GM18858 (cell line): ENCODE measurements at regions not wholly inside any gene's neighbourhood (a gene's known extent, or its start where the extent isn't known, plus 50 kb on each side); places are given as distances from the start of the nearest gene placed in this dataset.
"Not testable (repeated sequence)": the region's sequence is repeated elsewhere in the genome, so short reads cannot be mapped to it uniquely, and the experiment has no call there.

Experiments used
- ATAC-seq: cut with Tn5 transposase; IDR thresholded peaks from one replicate; pipeline ENCODE4 v1.9.1; 2021; ENCODE audit not compliant: unreplicated experiment

DNA sequence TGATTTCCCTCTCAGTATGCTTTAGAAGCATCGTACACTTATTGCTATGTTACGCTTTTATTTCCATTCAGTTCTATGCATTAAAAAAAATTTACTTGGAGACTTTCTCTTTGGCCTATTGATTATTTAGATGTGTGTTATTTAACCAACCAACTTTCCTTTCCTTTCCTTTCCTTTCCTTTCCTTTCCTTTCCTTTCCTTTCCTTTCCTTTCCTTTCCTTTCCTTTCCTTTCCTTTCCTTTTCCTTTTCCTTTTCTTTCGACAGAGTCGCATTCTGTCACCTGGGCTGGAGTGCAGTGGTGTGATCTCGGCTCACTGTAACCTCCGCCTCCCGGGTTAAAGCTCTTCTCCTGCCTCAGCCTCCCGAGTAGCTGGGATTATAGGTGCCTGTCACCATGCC is 502.7 kb upstream of the LARGE1 start:
- ATAC-seq: not testable (repeated sequence)

DNA sequence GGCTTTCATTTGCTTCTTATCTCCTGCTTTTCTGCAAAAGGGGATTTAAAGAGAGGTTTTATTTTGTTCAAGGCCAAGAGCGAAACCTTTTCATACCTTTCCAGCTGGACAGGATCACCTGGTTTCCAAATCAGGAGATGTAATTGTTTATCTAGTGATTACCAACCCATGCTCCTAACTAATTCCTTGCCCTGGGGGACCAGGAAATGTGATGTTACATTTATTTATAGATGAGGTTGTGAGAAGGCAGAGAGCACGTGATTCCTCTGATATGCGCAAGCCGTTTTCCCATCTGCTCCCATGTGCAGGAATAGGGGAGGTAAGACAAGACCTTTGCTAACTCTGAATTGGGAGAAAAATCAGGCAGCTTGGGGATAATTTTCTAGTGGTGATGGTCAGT is 507.2 kb upstream of the LARGE1 start:
- ATAC-seq: no peak

DNA sequence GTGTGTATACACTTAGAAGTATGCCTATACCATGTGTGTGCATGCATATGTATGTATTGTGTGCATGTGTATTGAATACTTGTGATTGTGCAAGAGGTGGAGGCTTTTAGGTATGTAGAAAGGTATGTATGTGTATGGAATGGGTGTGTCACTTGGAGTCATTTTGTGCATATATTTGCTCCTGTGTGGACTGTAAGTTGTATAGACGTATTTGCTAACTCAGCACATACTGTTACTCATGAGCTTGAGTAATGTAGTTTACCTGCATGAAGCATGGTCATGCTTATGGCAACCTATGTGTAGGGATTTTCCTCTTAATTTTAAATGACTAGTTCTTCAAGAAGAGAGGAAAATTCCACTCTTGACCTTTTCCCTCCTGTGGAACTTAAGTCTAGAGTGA is 507.6 kb upstream of the LARGE1 start:
- no peak for ATAC-seq

DNA sequence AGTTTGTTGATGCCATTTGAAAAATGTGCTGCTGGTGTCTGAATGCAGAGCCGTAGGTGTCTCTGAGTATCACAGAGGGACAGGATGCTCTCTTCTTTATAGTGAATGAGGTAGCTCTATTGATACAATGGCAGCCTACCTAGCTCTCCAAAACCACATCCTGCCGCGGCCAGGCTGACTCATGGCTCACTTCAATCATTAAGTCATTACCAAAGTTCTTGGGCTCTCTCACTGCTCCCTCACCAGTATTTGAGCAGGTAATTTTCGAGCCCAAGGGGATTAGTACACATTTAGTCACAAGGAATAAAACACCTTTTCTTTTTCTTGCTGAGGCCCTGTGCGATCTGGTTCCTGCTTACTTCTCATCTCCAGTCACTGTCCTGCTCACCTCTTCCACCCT is 509.0 kb upstream of the LARGE1 start:
- no peak for ATAC-seq

DNA sequence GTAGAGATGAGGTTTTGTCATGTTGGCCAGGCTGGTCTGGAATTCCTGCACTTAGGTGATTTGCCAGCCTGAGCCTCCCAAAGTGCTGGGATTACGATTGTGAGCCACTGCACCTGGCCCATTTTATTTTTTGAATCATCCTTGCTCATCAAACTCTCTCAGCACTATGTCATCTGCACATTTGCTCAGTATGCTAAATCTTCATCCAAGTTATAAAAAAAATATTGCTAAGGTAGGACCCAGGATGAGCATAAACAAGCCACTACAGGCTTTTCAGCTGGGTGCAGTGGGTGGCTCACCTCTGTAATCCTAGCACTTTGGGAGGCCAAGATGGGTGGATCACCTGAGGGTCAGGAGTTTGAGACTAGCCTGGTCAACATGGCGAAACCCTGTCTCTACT is 510.1 kb upstream of the LARGE1 start:
- no peak for ATAC-seq

DNA sequence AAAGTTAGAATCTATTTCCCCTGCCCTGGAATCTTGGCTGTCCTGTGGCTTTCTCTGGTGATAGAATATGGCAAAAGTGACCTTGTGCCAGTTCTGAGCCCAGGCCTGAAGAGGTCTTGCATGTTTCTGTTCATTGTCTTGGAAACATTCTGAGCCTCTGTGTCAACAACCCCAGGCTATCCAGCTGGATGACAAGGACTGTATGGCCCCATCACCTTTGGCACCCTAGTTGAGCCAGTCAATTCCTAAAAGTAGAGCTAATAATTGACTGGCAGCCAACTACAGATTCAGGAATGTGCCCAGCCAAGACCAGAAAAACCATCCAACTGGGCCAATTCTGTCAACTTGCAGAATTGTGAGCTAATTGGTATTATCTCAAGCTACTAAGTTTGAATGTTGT is 514.1 kb upstream of the LARGE1 start:
- ATAC-seq: no peak

DNA sequence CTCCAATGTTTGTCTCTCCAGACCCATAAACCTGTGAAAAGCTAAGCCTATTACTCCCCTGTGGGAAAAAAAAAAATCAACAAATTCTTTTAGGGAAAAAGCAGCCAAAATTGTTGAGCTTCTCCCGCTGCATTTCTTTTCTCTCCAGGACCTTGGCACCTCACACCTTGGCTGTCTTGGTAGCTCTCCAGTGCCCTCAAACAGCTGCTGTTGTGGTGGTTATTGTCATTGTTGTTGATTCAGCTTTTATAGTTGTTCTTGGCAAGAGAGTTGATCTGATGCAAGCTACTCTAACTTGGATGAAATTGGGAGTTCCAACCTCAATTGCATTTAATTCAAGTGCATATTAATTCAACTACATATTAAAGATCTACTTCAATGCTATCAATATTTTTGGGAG is 516.9 kb upstream of the LARGE1 start:
- ATAC-seq: no peak

DNA sequence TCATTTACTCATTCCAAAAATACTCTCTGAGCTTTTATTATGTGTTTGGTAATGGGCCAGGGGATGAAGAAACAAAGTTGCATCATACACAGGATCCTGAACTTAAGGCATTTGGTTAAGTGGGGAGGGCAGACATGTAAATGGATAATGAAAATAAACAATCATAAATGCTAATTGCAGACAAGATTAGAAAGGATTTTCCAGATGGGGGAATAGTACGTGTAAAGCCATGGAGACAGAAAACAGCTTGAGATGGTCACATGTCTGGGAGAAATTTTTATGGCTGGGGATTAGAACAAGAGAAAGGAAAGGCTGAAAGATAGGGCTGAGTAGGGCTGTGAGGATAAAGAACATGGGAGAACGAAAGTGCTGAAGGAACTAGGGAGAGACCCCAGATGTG is 534.3 kb upstream of the LARGE1 start:
- ATAC-seq: no peak

DNA sequence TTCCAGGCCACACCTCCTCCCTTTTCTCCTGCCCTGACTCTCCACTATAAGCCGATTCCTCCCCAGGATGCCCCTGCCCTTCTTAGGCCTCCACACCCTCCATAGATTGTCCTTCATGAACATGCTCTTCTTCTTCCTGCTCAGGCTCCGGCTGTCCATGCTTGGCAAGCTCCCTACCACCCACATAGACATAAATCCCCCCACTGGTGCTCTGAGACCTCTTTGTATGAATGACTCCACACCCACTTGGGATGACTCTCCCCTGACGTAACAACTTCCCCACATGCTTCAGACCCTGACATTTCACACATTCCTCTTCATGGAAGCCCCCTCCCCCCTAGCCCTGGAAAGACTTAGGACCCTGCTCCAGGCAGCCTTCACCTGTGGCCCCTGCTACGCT is 542.5 kb upstream of the LARGE1 start:
- ATAC-seq: no peak

DNA sequence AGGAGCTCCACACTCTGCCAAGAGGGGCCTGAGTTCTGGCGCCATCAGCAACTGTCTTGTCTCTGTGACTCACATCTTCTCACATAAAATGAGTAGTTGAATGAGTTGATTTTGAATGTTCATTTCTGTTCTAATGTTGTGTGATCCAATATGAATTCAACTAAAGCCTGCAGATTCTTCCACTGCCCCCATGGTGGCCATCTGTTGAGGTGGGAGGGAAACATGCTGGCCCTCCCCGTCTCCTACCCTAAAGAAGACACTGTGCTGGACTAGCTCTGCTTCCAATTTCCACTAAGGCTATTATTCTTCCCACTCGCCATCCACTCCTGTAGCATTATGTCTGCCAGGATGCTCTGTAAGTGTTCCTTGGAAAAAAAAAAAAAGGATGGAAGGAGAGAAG is 555.6 kb upstream of the LARGE1 start:
- no peak for ATAC-seq

DNA sequence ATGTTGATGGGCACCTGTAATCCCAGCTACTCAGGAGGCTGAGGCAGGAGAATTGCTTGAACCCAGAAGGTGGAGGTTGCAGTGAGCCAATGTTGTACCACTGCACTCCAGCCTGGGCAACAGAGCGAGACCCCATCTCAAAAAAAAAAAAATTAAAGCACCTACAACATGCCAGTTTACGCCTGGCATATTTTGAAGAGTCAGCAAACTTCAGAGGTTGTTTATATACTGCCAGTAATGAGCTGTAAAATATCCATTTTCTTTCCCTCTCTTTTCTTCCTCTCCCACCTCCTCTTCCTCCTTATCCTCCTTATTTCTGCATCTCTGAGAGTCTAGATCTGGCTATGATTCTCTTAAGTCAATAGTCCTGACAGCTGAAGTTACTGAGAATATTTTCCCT is 556.5 kb upstream of the LARGE1 start:
- no peak for ATAC-seq

DNA sequence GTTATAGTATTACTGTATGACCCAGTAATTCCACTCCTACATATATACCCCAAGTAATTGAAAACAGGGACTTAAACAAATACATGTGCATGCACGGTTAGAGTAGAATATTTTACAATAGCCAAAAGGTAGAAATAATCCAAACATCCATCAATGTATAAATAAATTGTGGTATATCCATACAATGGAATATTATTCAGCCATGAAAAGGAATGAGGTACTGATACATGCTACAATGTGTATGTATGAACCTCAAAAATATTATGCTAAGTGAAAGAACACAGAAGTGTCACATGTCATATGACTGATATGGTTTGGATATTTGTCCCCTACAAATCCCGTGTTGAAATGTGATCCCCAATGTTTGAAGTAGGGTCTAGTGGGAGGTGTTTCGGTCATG is 560.8 kb upstream of the LARGE1 start:
- ATAC-seq: no peak

DNA sequence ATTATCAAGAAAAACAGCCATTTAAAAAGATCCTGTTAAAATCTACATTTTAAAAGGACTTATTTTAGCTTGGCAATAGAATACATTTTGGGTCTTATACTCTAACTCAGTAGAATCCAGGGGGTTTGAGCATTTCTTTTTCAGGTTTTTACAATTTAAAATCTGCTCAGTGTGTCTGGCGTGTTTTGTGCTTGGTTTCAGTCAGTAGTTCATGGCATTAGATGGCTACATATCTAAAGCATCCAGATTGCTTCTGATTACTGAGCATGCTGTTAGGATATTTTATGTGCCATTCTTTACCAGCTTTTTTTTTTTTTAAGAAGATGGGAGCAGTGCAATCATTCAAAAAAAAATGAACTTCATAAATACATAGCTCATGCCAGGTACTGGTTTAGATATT is 566.1 kb upstream of the LARGE1 start:
- no peak for ATAC-seq

DNA sequence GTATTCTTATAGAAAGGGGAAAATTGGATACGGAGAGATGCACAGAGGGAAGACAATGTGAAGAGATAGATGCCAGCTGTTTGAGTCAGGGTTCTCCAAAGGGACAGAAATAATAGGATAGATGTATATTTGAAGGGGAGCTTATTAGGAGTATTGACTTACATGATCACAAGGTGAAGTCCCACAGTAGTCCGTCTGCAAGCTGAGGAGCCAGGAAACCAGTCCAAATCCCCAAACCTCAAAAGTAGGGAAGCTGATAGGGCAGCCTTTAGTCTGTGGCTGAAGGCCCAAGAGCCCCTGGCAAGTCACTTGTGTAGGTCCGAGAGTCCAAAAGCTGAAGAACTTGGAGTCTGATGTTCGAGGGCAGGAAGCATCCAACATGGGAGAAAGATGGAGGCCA is 569.6 kb upstream of the LARGE1 start:
- no peak for ATAC-seq

DNA sequence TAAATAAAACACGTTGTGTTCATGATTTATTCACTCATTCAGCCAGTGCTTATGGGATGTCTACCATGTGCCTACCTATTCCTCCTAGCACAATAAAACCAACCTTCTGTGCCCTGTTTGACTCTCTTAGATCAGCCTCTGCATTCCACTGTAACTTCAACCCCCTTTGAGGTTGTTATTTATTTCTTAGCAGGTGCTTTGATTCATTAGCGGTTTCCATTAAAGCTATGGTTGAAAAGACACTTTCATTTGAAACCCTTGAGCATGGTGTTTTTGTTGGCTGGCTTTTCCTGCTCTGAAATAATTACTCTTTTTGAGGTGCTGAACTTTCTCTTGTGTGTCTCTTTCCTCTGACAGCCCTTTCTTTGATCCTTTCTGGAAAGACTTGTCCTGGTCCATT is 570.6 kb upstream of the LARGE1 start:
- ATAC-seq: no peak

DNA sequence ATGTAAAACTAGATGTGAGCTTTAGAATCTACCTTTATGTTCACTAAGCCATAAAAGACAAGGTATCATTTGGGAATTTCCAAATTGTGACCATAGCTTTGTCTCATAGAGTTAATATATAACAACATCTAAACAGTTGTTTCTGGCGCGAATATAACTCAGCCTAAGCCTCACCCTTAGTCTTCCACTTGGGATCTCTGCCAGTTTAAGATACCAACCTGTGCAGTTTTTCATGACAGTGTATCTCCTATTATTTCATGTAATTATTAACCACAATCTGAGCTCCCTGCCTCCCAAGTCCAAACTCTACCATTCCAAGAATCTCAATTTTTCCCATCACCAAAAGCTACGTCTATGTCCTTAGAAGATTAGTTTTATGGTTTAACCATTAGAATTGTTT is 572.5 kb upstream of the ISX start:
- no peak for ATAC-seq

DNA sequence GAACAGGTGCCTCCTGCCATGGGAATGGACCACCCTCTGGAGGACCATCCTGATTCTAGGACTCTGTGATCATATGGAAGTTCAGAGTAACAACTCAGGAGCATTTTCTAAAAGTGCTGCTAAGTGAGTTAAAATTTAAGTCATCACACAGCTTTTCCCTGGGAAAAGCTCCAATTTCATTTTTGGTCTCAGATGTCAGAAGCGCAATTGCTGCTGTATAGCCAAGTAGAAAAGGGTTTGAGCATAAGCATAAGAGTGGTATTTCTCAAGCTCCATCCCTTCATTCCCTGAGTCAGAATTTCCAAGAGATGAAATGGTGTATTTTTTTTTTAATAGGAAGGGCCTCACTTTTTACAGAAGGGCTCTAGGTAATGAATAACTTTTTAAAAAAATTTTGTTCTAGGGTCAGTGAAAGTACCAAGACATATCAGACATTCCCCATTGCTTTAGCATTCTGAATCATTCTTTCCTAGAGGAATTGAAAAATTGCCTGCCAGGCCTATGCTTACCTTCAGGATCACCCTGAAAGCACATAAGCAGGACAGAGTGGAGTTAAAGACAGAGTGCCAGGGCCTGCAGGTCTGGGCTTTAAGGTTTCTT is 564.5 kb upstream of the ISX start:
- ATAC-seq: no peak

DNA sequence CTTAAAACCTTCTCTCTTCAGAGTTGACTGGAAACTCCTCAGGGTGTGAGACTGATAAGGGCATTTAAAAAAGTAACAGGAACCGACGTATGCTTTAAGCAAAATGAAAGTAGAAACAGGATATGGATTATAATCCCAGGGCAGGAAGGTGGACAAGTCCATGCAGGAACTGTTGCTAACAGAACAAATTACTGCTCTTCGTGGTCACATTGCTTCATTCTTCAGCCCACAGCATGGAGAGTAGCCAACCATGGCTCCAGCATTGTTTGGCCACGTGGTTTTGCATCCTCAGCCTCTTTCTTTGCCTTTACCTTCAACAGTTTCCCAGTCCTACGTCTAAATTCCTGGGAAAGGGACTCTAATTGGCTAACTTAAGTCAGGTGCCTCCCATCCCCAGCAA is 563.1 kb upstream of the ISX start:
- ATAC-seq: no peak

DNA sequence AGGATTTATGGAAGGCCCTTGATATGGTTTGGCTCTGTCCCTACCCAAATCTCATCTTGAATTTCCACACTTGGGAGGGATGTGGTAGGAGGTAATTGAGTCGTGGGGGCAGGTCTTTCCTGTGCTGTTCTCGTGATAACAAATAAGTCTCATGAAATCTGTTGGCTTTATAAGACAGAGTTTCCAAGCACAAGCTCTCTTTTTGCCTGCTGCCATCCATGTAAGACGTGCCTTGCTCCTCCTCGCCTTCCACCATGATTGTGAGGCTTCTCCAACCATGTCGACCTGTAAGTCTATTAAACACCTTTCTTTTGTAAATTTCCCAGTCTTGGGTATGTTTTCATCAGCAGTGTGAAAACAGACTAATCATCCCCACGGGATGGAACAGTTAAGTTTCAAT is 557.2 kb upstream of the ISX start:
- no peak for ATAC-seq

DNA sequence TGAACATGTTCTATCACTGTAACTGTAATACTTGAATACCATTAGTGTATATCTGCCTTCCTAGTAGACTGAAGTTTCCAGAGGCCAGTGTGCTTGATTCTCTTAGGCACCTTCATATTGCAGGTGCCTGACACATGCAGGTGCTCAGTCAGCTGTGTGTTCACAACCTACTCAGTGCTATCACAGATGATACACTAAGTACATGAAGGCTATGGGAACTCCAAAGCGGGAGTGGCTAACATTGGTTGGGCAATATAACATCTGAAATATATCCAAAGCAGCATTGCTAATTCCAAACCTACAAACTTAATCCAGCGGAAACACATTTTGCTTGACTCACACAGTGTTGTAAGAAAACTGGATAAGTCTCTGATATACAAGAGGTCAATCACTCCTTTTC is 539.3 kb upstream of the ISX start:
- ATAC-seq: no peak

DNA sequence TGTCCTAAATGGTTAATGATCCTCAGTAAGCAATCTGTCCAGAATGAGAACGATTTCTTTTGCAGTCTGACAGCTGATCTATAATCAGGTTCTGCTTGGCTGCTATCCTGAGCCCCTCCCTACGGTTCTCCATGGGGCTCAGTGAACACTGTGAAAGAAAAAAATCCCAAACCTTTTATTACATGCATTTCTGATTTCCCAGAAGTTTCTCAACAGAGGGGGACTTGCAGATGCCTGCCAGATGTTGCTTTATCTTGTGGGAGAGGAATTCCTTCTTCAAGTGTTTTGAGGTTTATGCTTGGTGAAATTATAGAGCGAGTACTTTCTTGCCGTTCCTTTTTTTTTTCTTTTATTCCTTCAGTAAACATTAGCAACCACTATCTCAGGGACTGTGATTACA is 531.9 kb upstream of the ISX start:
- ATAC-seq: no peak

DNA sequence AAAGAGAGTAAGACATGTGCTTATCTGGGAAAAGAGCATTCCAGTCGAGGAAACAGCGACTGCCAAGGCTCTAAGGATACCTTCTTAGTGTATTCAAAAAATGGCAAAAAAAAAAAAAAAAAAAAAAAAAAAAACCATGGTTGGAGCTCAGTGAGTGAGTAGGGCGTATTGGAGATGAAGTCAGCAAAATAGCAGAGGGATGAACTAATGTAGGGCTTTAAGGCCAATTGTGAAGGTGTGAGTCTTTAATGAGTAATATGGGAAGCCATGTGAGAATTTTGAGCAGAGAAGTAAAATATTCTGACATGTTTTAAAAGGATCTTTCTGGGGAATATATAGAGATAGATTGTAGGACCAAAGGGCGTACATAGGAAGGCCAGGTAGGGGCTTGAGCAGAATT is 498.6 kb upstream of the ISX start:
- ATAC-seq: no peak

DNA sequence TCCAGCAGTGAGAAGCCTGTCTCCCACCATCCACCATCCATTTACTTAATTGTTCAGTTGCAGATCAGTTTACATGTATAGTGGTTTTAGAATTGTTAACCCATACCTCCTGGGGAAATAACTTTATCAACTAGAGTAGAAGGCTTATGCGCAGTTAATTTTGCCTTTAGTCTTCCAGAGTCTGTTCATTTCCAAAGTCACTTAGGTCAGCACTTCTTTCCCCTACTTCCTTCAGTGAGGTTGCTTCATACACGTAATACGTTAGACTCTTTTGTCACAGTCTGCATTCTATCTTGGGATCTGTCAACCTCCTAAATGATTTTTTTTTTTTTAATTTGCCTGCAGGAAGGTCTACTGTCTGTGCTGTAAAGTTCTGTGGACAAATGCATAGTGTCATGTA is 495.6 kb upstream of the ISX start:
- ATAC-seq: no peak

DNA sequence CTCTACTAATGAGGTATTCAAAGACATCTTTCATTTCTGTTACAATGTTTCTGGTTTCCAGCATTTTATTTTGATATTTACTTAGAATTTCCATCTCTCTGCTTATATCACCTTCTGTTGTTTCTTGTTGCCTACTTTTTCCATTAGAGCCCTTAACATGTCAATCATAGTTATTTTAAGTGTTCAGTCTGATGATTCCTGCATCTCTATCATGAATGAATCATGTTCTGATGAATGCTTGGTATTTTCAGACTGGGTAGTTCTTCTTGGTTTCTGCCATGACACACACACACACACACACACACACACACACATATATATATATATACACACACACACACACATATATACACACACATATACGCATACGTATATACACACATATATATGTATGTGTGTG is 486.4 kb upstream of the ISX start:
- ATAC-seq: no peak
